GM18519 (cell line): ENCODE measurements at regions not wholly inside any gene's neighbourhood (a gene's known extent, or its start where the extent isn't known, plus 50 kb on each side); places are given as distances from the start of the nearest gene placed in this dataset.
"Not testable (repeated sequence)": the region's sequence is repeated elsewhere in the genome, so short reads cannot be mapped to it uniquely, and the experiment has no call there.

Source experiments
- ATAC-seq: cut with Tn5 transposase; IDR thresholded peaks from one replicate; pipeline ENCODE4 v1.9.1; 2021; ENCODE audit warnings: mild to moderate bottlenecking, moderate library complexity; ENCODE audit not compliant: unreplicated experiment, low FRiP score

DNA sequence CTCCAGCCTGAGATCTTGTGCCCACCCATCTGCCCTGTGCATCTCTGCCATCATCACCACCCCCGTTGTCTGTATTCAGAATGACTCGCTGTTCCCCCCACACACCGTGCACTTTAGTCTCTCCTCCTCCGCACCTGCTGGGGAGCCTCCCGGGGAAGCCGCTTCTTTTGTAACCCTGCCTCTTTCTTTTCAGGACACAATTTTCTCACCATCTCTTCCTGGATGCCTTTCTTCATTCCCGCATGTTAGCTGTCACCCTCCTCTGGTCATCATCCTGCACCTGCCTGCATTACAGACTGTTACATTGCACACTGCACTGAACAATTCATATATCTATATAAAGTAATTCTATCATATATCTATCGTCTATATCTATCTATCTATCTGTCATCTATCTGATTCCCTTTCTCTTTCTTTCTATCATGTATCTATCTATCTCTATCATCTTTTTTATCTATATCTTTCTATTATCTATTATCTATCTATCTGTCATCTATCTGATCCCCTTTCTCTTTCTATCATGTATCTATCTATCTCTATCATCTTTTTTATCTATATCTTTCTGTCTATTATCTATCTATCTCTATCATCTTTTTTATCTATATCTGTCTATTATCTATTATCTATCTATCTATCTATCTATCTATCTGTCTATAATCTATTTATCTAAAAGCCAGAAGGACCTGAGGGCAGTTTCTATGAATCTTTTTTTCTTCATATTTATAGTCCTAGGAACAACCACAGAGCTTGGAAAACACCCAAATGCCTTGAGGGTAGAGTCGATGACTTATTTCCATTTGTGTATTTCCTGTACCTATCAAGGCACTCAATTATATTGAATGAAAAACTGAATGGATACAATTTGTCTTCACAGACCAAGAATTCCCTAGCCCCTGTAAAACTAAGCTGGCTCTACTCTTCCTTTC, 642.5 kb downstream of the ACTR3B start:
- ATAC-seq: no peak

DNA sequence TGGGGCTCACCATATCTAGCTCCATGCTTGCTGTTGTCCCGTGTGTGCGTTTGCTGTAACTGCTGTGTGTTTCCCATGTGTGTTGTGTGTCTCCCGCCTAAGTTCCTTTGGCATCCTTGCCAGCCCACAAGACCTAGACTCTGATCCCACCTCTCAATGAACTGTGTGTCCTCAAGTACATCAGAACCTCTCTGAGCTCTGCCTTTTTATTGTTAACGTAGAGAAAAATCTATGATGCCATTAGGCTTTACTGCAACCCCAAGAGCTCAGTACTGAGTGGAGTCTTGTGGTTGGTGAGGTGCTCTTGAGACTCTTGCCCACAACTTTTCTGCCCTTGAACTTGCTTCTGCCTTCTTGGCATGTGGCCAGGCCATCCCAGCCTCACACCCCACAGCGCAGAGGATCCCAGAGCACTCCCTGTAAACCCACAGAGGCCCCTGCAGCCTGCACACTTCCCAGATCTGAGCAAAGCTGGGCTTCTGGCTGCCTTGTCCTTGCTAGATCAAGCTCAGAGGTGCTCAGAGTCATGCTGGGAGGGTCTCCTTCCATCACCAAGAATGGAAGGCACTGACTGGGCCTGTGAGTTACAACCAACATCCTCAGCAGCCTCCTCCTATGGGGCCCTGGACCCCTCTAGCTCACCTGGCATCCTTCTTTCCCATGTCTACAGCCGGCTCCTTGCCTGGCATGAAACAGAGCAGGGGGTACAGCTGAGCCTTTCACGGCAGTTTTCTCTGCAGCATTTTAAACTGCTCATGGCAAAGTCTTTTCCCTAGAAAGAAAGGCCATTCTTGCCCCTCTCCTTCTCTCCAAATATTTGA, 643.4 kb downstream of the ACTR3B start:
- ATAC-seq: no peak

DNA sequence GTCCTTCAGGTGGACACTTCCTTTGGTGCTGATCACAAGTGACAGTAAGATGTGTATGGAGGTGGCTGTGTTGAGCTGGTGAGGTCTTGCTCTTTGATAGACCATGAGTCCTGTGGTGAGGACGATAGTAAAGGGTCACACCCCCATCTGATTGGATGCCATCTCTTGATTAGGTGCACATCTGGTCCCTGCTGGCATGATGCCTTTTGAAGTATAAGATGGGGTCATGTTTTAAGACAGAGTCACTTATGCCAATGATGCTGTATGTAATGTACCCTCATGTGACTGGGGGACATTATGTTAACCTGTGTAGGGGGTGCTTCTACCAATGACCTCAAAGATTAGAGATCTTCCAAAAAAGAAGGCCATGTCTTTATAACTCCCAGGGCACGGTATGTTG, 644.6 kb downstream of the ACTR3B start:
- ATAC-seq: no peak

DNA sequence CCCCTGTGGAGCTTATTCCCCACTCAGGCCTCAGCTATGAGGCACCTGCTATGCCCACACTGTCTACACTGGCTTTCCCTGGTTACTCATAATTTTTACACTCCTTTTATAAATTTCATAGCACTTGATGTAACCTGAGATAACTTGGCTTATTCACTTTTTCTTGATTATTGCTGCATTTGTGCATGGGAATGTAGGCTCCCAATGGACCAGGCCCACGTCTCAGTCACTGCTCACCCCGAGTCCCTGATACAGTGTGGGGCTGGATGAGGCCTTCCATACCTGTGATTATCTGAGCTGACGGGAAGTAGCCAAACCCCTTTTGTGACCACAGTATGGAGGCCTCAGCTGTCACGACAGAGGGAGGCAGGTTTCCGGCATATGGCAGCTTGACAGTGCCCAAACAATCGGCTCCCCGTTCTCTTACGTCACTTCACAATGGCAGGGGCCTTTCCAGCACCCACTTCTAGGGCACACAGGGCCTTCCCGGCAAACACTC, 645.3 kb downstream of the ACTR3B start:
- ATAC-seq: no peak

DNA sequence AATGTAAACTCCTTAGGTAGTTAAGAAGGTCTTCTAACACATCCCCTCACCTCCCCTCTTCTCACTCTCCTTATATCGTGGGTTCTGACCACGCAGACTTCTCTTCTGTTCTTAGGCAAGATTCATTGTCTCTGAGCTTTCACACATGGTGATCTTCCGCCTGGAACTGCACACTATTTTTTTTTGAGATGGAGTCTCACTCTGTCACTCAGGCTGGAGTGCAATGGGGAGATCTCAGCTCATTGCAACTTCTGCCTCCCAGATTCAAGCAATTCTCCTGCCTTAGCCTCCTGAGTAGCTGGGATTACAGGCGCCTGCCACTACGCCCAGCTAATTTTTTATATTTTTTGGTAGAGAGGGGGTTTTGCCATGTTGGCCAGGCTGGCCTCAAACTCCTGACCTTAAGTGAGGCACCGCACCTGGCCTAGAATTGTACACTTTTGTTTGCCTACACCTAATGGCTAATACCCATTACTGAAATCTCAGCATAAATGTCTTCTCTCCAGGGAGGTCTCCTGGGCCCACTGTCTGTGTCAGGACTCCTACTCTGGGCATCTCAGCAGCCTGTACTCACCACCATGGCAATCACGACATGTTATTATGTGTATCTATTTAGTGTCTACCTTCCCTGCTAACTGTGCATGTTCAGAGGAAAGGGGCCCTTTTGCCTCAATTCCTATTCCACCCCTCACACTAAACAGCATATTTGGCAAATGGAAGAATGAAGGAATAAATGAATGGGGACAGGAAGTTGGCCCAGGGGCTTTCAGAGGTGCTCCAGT, 646.3 kb upstream of the DPP6 start:
- ATAC-seq: no peak

DNA sequence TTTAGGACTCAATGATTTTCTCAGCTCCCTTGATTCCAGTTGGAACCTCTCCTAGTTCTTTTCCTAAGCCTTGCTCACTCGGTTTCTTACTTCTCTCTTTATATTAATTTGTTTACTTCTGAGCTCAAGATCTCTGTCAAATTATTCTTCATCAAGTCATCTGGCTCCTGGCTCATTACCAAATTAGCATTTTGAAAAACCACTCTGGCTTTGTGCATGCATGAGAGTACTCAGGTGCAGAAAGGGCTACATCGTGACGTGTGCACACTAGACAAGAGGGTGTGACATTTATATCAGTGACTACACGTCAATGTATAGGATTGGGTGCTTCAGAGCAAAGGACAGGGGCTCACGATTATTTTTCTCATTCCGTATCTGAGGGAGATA, 645.7 kb upstream of the DPP6 start:
- no peak for ATAC-seq

DNA sequence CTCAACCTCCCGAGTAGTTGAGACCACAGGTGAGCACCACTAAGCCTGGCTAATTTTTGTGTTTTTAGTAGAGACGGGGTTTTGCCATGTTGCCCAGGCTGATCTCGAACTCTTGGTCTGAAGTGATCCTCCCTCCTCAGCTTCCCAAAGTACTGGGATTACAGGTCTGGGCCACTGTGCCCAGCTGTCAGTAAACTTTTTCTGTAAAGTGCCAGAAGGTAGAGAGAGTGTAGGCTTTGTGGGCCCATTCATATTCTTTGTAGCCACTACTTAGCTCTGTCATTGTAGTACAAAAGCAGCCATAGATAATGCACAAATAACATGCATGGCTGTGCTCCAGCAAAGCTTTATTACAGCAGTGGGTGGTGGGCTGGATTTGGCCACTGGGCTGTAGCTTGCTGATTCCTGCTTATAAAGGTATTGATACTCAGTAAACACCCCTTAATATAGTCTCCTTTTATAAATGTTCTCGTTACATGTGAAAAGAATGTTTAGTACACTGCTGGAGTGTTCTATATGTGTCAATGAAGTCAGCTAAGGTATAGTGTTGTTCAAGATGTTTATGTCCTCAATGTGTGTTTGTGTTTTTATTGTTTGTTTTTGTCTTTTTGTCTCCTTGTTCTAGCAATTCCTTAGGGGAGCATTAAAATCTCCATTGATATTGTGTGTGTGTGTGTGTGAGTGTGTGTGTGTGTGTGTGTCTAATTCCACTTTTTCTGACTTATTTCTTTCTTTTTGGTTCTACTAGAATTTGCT, 644.7 kb upstream of the DPP6 start:
- no peak for ATAC-seq

DNA sequence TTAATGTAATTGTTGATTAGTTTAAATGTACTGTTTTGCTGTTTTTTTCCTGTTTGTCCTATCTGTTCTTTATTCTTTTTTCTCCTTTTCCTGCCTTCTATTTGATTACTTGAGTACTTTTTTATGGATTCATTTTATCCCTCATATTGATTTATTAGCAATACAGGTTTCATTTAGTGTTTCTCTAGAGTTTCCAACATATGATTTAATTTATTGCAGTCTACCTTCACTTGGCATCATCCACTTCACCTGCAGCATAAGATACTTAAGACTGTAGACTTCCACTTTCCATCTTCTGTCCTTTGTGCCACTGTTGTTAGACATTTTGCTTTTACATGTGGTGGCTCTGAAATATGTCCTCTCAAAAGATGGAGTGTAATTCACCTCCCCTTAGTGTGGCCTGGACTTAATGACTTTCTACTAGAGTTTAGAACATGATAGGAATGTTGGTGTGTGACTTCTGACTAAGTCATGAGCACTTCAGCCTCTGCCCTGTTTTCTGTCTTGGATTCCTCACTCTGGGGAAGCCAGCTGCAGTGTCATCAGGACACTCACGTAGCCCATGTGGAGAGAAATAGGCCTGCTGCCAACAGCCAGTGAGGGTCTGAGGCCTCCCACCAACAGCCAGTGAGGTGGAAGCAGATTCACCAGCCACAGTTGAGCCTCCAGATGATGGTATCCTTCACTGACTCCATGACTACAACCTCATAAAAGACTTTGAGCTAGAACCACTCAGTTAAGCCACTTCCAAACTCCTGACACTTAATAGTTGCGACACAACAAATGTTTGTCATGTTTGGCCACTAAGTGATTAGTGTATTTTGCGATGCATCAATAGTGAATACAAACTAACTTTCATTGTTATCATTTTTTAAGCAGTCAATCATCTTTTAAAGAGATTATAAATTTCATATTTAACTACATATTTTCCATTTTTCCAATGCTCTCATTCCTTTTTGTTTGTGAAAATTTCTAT, 643.5 kb upstream of the DPP6 start:
- no peak for ATAC-seq

DNA sequence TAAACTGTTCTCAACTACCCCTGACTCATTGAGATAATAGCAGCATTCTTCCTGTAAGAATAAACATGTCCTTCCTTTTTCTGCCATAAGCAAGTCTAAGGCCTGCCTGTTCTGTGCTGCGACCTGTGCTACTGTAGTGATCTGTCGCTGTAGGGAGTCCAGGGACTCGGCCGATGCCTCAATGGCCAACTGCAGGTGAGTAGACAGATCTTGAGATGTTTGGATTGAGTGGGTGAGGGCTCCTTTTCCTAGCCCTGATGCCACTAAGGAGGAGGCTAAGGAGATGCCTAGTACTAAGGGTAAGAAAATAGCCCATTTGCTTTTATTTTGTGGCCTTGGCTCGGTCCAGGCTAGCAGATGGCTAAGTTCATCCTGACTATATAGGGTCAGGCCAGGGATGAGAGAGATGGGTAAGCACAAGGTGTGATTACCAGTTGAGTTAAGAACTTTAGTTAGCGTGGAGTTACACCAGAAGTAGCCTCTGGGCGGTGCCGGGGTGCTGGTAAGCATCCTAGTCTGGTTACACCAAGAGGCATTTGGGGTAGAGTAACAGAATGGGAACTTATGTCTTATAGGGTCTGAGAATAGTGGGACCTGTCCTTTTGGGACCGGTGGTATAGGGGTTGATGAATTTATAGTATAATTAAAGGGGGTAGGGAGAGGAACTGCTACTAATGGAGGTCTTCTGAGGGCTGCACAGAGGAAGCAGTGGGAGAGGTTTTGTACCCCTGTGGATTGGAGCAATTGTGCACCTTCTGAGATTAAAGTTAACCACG, 642.4 kb upstream of the DPP6 start:
- not testable (repeated sequence) for ATAC-seq

DNA sequence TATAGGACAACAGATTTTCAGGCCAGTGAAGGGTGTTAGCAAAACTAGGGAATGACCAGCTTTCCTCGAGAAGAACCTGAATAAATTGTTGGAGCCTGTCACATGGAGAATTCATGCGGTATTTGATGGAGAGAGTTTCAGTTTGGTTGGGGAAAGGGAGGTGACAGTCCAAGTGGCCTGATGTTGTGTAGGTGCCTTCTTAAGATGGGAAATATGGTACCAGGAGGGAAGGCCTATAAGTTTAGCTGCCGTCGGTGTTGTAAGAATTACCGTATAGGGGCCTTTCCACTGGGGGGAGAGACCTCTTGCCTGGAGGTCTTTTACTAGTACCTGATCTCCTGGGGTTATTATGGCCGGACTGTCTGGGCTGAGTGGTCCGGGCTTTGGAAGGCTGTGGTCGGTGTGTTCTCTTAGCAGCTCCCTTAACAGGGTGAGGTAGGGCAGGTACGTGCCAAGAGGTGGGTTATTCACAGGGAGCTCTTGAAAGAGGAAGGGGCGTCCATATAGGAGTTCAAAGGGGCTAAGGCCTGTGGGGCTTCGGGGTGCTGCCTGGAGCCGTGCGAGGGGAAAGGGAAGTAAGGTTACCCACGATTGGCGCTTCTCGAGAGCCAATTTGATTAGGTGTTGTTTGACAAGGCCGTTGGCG, 641.1 kb upstream of the DPP6 start:
- ATAC-seq: not testable (repeated sequence)

DNA sequence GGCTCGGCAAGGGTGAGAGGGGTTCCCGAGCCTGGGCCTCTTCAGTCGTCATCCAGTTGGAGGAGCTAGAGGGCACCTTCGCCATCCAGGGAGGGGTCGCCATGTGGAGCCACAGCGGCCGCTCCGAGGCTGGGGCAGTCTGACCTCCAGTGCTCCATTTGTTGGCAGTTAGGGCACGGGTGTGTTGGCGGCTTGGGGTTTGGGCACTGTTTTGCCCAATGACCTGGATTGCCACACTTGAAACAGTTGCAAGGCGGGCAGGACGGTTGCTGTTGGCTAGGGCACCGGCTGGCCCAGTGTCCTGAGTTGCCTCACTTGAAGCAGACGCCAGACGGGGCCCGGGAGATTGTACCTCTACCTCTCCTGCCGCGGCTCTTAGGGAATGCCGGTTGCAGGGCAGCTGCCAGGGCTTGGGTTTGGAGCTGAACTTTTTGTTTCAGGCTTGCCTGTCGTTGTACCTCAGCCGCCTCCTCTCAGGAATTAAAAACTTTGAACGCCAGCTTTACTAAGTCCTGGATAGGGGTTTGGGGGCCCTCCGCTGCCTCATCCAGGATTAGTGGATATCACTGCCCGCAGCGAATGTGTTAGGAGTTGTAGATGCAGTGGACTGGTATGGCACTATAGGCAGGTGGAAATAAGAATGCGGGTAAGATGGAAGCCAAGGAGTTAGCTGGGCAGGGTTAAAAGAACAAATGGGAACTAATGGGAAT, 639.9 kb upstream of the DPP6 start:
- not testable (repeated sequence) for ATAC-seq

DNA sequence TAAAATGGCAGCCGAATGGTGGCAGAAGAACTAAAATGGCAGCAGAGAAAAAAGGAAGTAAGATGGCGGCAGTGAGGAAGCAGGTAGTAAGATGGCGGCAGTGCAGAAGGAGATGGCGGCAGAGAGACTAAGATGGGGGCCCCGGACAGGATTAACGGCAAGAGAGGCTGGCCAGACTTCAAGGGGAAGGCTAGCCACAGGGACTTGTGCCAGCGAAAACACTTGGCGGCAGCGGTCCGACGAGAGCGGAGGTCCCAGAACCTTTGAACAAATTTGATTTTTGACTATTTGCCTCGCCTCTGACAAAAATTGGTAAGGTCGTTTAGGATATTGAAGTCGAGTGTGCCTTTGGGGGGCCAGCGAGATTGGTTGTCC, 639.4 kb upstream of the DPP6 start:
- not testable (repeated sequence) for ATAC-seq

DNA sequence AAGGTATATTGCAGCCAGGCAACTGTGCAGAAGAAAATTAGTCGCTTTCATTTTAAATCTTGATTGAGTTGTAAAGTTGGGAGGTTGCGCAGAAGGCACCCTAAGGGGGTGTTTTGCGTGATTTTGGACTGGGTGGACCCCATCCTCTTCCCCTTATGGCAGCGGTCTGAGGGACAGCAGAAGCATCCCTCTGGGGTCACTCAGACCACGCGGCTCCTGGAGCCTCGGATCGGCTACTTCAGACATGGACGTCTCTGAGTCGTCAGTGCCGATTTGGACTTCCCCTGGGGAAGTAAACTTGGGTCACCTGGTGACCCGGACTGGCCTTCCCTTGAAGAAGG, 639.0 kb upstream of the DPP6 start:
- no peak for ATAC-seq

DNA sequence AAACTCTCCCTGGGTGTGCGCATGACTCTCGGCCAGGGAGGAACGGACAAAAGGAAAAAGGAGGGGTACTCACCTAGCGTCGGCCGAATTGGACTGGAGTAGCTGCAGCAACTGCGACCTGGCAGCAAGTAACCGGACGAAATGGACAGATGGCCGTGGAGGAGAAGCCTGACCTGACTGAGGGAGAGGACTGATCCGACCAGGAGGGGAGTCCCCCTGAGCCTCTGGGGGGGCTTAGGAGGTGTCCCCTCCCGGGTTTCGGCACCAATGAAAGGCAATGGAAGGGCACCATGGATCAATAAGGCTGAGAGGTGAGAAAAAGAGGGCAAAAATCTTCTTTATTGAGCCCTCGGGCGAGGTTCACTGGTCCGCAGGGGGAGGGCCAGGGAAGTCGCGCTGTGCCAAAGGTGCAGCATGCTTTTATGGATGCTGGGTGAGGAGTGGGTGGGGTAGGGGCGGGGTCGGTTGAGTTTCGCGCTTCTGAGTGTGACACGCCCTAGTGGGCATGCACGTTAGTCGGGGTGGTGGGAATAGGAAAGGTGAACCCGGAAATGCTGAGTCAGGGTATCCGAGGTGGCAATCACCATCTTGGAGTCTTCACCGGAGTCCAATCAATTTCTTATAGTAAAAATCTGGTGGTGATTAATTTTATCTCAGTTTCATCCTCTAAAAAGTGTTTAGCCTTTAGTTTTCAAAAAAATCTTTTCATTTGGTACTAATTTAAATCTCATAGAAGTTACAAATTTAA, 638.5 kb upstream of the DPP6 start:
- ATAC-seq: no peak

DNA sequence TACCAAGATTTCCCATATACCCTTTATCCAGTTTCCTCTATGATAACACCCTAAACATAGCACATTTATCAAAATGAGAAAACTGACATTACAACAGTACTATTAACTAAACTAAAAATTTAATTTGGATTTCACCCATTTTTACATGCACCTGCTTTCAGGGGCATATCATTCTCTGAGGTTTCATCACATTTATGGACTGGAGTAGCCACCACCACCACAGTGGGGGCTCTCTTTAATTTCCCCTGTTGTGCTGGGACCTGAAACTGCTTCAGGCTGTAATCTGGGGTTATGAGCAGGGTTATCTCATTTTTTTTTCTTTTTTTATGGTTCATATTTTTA, 637.9 kb upstream of the DPP6 start:
- no peak for ATAC-seq

DNA sequence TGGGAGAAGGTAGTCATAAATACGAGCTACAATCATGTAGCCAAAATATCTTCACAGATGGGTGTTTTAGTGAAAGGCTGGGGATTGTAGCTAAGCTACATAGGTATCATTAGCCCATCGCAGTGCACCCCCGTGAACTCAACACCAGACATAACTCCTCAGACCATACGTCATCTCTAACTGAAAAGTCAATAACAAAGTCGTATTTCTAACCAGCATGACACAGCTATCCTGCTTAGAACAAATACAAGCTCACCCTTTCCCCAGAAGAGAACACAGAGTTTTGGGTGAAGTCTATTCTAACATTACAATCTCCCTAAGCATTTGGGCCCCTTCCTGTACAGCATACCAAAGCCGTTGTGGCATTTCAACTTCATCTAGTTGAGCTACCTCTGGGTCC, 636.6 kb upstream of the DPP6 start:
- ATAC-seq: no peak
